CD4-positive, alpha-beta T cell treated with Interleukin-4 for 4 hours (primary cell): ENCODE measurements at regions not wholly inside any gene's neighbourhood (a gene's known extent, or its start where the extent isn't known, plus 50 kb on each side); places are given as distances from the start of the nearest gene placed in this dataset.

Experiments used
- DNase-seq: peaks from one replicate; pipeline ENCODE4 v3.0.0-alpha.2; 2020

- DNase-seq, result no peak
Measured at GRCh38 chr12:132424811-132425210, 65.1 kb upstream of the FBRSL1 start.

- DNase-seq, result no peak
Measured at GRCh38 chr12:132423820-132424645, 65.9 kb upstream of the FBRSL1 start.

- no peak for DNase-seq
Measured at GRCh38 chr12:132423251-132423819, 66.6 kb upstream of the FBRSL1 start.

GRCh38 chr12:132422381-132423043, 67.4 kb upstream of the FBRSL1 start:
- no peak for DNase-seq

GRCh38 chr12:132422040-132422380, 67.9 kb upstream of the FBRSL1 start:
- no peak for DNase-seq

GRCh38 chr12:132419631-132420246, 70.2 kb upstream of the FBRSL1 start:
- DNase-seq, result no peak

- no peak for DNase-seq
Measured at GRCh38 chr12:132418393-132418925, 71.5 kb upstream of the FBRSL1 start.

GRCh38 chr12:132417741-132418140, 72.2 kb upstream of the FBRSL1 start:
- no peak for DNase-seq

- no peak for DNase-seq
Measured at GRCh38 chr12:132416827-132417226, 73.1 kb upstream of the FBRSL1 start.

- no peak for DNase-seq
Measured at GRCh38 chr12:132416121-132416673, 73.8 kb upstream of the FBRSL1 start.

- no peak for DNase-seq
Measured at GRCh38 chr12:132415327-132416120, 74.4 kb upstream of the FBRSL1 start.

GRCh38 chr12:132414634-132415326, 75.2 kb upstream of the FBRSL1 start:
- peak; percentile 69 for DNase-seq

GRCh38 chr12:132413931-132414588, 75.9 kb upstream of the FBRSL1 start:
- no peak for DNase-seq

GRCh38 chr12:132411457-132411856, 78.5 kb upstream of the FBRSL1 start:
- DNase-seq, result no peak

GRCh38 chr12:132410849-132411248, 79.1 kb upstream of the FBRSL1 start:
- DNase-seq, result no peak

- no peak for DNase-seq
Measured at GRCh38 chr12:132410296-132410625, 79.7 kb upstream of the FBRSL1 start.

- DNase-seq, result no peak
Measured at GRCh38 chr12:132409495-132410295, 80.3 kb upstream of the FBRSL1 start.

- no peak for DNase-seq
Measured at GRCh38 chr12:132408626-132409494, 79.5 kb upstream of the GALNT9 start.

- no peak for DNase-seq
Measured at GRCh38 chr12:132407992-132408391, 78.6 kb upstream of the GALNT9 start.
